NCI-H82 treated with DMSO at 0.1 percent for 48 hours (cell line): ENCODE measurements at regions not wholly inside any gene's neighbourhood (a gene's known extent, or its start where the extent isn't known, plus 50 kb on each side); places are given as distances from the start of the nearest gene placed in this dataset.
"Not testable (repeated sequence)": the region's sequence is repeated elsewhere in the genome, so short reads cannot be mapped to it uniquely, and the experiment has no call there.

Experiments used
- DNase-seq: peaks from one replicate; lab custom pipeline; 2025; ENCODE audit not compliant: unreplicated experiment; lab: John Stamatoyannopoulos, UW

DNA sequence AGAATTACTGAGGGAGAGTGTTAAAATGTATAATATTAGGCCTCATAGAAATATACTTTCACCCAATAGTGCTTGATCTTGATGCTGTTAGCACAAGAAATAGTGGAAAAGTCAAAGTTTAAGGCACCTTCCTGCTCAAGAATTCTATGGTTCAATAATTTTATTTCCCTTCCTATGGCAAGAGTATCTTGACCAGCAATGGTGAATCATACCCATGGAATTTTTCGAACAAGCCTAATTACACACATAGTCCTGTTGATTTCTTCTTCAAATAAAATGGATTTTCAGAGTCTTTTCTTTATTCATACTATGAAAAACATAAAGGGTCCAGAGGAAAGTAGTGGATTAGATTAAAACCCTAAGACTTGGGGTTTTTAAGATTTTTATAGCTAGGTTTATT lies 810.6 kb downstream of the CDH11 start:
- DNase-seq, result no peak

DNA sequence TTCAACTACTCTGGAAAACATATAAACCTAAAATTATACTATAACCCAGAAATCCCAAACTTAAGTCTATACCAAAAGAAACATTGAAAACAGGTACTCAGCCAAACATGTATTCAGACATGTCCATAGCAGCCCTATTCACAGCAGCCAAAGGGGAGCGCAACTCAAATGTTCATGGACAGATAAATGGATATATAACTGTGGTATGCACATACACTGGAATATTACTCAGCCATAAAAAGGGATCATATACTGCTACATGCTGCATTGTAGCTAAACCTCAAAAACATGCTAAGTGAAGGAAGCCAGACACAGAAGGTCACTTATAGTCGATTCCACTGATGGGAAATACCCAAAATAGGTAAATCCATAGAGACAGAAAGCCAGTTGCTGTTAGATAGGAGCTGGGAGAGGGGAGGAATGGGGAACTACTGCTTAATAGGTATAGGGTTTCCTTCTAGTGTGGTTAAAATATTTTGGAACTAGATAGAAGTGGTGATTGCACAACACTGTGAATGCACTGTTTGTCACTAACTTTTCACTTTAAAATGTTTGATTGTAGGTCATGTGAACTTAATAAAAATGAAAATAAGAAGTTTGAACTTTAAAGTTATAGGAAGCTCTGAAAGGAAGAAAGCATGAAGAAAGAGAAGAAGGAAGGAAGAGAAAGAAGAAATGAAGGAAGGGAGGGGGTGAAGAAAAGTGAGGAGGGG lies 812.3 kb downstream of the CDH11 start:
- no peak for DNase-seq

DNA sequence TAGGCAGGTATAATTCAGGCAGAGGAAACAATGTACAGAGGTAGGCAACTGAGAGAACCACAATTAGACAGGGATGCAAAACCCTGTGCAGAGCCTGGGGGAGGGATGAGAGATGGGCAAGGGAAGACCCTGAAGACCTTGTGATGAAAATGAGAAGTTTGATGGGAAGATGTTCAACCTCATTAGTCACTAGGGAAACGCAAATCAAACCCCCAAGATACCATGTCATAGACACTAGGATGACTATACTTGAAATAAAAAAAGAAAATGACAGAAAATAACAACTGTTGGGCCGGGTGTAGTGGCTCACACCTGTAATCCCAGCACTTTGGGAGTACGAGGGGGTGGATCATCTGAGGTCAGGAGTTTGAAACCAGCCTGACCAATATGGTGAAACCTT lies 813.1 kb downstream of the CDH11 start:
- no peak for DNase-seq

DNA sequence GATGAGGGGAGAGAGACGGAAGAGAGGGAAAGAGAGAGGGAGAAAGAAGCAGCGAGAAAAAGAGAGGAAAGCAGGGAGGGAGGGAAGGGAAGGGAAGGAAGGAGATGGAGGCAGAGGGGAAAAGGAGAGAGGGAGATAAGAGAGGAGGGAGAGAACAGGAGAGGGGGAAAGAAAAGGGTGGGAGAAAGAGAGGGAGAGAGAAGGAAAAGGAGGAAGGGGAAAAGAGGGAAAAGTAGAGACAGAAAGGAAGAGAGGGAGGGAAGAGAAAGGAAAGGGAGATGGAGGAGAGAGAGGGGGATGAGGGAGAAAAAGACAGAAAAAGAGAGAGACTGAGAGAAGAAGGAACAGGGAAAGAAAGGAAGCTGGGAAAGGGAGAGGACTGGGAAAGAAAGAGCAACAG lies 814.4 kb downstream of the CDH11 start:
- no peak for DNase-seq

DNA sequence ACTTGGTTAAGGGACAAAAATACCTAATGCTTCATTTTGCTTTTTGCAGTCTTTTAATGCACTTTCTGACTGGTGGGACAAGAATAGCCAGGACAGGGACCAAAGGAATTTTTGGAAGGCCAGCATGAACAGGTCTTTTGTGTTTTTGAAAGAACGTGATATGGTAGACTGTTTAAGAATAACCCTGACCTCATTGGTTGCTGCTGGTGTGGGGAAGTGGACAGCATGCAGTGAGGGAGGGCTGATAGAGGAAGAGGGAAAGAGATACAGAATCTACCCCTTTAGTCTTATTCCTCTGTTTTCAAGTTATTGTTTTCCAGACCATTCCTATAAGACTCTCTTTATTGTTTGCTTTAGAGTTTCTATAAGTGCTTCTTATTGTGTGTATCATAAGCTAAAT lies 816.2 kb downstream of the CDH11 start:
- no peak for DNase-seq

DNA sequence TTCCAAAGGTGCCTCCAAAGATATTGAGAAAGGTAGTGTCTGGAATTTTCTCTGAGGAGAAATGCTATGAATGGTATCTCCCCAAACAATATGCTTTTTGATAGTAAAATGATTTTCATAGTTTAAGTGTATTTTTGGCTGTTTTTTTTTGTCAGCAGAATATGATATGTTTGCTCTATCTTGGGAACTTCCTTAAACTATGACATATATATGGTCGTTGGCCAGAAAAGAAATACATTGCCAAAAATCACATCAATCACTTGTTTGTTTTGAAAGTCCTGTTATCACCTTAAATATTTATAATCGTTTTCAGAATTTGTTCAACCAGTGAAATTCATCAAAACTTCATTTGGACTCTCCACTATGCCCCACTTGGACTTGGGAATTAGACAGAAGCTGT lies 816.9 kb downstream of the CDH11 start:
- no peak for DNase-seq

DNA sequence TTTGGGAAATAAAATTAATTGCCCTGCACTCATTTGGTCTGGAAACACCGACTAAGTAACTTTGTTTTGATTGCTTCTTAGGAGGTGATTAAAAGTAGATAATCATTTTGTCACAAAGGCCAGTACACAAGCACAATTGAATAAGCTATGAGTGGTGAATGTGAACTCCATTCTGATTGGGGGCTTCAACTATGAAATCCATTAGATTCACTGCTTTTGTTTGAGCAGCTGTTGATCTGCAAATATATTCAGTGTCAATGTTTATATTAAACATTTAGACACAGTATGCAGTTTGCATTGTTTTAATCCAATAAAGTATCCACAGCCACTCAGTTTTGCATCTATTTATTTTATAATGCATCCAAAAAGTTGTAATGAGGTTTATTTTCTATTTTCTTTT lies 817.5 kb downstream of the CDH11 start:
- DNase-seq, result no peak

DNA sequence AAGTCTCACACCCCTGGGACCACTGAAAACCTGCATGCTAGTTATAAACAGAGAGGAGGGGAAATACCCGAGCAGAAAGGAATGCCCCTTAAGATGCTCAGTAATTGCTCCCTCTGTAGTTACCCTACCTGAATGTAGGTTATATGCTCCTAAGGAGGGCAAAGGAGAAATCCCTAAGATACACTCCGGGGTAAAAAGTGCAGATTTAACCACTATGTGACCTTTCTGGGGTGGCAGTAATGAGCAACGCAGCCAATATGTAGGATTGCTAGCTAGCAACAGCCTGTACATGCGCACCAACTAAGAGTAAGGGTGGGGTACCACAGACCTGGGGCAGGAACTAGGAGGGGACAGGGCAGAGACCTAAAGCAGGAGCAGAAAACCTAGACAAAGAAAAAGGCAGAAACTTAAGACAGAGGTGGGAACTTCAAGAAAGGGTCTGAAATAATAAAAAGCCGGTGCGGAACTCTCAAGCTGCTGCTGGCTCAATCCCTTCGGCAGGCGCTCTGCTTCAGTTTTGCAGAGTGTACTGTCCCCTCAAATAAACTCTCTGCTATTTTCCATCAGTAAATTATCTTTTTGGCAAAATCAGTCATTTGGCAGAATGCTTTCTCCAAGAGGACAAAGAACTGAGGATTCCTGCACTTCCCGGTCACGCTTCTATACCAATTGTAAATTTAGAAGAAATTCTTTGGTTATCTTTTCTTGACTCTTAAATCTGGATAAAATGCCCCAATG lies 823.8 kb downstream of the CDH11 start:
- no peak for DNase-seq

DNA sequence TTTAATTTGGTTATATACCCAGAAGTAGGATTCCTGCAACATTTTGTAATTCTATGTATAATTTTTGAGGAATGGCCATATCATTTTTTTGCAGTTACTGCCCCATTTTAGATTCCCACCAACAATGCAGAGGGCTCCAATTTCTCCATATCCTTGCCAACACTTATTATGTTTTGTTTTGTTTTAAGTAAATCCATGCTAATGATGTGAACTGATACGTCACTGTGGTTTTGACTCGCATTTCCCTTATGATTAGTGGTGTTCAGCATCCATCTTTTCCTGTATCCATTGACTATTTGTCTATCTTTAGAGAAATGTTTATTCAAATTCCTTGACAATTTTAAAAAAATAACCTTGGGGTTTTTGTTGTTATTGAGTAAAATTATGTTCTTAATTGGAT lies 826.4 kb downstream of the CDH11 start:
- DNase-seq, result no peak

DNA sequence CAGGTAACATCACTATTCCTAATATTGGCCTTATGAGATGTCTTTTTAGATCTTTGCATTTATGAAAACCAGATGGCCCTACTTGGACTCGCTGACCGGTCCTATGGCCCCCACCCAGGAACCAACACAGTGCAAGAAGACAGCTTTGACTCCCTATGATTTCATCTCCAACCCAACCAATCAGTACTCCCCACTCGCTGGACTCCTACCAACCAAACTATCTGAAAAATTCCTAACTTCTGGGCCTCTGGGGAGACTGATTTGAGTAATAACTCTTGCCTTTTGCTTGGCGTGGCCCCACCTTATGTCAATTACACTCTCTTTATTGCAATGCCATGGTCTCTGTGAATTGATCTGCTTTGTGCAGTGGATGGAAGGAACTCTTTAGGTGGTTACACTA lies 828.9 kb downstream of the CDH11 start:
- no peak for DNase-seq

DNA sequence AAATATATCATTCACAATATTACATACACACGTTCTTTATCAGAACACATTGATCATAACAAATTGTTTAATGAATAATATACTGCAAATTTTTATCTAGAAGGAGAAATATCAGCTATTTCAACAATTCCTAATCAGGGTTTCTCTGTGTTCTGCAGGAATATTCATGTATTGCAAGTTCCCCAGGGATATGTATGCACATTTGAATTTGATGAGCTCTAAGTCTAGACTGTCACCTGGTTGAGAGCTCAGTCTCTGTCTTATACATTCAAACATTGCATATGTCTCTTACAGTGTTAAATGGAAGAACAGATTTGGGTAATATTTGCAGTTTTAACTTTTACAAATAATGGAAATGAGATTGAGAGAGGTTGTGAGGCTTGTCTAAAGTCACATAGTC lies 829.7 kb downstream of the CDH11 start:
- no peak for DNase-seq

DNA sequence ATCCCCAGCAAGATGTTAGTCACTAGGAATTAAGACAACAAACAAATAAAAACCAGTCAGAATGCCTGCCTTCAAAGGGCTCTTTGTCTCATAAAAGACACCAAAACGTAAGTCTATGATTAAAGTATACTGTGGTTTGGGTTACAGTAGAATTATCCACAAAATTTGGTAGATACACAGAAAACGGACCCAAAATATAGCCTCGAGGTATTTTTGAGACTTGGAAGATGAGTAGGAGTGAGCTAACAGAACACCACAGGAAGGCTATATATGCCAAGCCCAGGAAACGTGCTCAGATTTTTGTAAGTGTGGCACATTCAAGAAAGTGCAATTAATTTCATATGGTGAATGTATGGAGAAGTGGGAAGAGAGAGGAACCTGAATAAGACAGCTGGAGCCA lies 831.4 kb downstream of the CDH11 start:
- no peak for DNase-seq

DNA sequence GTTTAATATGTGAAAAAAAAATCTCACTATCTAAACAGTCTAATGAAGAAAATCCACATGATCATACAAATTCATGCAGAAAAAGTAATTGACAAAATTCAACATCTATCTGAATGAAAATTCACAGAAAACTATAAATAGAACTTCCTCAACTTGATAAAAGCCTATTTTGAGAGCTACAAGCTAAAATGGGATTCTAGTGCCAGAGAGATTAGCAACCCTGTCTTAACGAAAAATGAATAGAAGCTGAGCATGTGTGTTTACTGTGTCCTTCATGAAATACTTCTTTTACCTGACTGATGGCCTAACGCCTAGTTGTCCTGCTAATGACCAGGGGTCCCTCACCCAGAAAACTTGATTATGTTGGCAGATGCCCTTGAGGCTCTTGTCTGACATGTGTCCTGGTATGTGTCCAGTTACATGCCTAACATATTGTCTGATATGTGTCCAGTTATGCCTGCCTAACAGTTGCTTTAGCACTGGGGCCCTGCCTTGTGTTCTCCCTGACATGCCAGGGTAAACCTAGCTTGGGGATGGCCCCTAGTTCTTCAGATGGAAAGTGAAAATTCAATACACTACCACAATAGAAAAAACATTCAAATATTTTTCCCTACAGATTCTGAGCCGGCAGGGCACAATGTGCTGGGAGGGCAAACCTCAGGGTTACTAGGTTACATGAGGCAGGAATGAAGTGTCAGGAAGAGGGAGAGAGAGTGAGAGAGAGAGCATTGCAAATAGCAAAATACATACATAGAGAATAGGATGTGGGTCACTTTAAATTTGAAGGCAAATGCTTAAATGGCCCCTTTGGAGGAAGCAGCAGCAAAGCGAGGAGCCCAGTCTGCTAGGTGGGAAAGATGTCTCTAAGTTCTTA lies 834.0 kb downstream of the CDH11 start:
- DNase-seq, result no peak

DNA sequence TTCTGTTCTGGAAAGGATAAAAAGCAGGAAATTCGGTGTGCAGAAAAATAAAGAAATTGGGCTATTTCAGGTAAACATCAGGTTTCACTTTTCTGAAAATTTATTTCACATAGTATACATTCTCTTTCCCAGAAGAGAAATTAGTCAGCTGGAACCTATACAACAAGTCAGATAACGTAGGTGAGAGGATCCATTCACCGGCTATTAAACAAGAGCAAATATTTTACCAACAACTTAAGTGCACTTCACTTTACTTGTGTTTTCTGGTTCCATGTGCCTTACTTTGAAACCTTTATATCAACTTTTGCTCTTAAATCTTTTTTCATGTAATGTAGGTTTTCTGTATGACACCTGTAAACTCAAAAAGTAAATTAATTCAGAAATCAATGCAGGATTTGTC lies 839.7 kb downstream of the CDH11 start:
- DNase-seq, result no peak

DNA sequence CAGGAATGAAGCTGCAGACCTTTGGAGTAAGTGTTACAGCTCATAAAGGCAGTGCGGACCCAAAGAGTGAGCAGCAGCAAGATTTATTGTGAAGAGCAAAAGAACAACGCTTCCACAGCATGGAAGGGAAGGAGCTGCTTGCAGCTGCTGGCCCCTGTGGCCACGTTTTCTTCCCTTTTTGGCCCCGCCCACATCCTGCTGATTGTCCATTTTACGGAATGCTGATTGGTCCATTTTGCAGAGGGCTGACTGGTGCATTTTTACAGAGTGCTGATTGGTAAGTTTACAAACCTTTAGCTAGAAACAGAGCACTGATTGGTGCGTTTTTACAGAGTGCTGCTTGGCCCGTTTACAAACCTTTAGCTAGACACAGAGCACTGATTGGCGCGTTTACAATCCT lies 841.5 kb downstream of the CDH11 start:
- DNase-seq, result no peak

DNA sequence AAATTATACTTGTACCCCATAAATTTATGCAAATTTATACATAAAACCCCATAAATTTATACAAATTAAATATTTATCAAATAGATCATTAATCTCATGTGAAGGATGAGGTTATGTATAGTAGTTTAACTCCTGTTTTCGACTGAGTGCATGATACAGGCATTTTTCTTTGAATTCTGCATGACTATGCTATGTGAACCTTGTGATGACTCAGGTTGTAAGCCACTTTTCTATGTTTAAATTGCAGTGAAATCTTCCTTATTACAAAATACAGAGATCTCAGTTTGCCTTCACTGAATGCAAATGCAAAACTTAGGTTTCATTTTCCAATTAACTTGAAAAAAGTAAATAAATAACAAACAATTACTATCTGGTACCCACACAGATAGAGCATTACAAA lies 843.7 kb downstream of the CDH11 start:
- DNase-seq, result no peak

DNA sequence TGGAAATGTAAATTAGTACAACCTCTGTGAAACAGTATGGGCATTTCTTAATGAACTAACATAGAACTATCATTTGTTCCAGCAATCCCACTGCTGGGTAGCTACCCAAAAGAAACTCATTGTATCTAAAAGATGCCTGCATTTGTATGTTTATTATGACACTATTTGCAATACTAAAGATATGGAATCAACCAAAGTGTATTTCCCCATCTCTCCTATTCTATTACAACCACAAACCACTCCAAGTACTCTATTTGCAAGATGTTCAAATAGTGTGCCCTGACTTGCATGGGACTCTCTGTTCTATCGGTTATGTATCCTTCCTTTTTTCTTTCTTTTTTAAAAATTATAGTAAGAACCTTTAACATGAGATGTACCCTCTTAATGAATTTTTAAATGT lies 845.2 kb downstream of the CDH11 start:
- no peak for DNase-seq

DNA sequence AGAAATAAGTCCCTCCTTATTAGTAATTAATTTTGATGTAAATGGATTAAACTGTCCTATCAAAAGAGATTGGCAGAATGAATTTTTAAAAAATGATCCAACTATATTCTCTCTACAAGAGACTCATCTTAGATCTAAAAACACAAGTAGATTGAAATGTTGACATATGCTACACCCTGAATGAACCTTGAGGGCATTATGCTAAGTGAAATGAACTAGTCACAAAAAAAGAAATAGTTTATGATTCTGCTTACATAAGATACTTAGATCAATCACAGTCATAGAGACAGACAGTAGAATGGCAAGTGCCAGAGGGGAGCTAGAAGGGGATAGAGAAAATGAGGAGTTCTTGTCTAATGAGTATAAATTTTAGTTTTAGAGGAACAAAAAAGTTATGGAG lies 849.8 kb downstream of the CDH11 start:
- no peak for DNase-seq

DNA sequence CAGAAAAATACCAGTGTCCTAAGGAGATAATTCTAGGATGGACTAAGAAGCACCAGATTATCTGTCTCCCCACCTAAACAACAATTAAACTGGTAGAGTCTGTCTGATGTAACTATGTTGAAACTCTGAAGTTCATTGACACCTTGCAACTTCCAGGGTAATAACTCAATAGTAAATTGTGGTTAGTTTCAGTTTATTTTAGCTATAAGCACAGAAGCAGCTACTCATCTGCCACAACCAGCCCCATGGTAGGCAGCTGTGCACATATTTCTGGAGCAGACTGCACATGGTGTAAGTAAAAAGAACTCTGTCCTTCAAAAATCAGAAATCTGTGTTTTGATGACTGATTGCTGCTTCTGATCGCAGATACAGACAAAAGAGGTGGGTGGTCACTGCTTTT lies 852.1 kb downstream of the CDH11 start:
- no peak for DNase-seq

DNA sequence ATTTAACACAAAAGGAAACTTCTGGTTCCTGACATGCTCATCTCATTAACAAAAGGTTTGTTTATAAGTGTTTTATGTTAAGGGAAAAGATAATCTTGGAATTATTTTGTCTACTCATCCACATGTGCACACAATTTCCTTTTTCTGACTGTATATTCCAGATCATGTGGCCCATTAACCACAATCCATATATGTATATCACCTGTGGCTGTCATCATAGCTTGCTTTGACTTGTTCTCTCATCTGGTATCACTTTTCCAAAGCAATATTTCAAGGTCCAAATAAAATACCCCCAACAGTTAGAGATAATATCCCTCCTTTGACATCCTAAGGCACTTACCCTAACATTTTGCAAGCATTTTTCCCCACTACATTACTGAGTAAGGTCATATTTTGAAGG lies 856.1 kb downstream of the CDH11 start:
- no peak for DNase-seq

DNA sequence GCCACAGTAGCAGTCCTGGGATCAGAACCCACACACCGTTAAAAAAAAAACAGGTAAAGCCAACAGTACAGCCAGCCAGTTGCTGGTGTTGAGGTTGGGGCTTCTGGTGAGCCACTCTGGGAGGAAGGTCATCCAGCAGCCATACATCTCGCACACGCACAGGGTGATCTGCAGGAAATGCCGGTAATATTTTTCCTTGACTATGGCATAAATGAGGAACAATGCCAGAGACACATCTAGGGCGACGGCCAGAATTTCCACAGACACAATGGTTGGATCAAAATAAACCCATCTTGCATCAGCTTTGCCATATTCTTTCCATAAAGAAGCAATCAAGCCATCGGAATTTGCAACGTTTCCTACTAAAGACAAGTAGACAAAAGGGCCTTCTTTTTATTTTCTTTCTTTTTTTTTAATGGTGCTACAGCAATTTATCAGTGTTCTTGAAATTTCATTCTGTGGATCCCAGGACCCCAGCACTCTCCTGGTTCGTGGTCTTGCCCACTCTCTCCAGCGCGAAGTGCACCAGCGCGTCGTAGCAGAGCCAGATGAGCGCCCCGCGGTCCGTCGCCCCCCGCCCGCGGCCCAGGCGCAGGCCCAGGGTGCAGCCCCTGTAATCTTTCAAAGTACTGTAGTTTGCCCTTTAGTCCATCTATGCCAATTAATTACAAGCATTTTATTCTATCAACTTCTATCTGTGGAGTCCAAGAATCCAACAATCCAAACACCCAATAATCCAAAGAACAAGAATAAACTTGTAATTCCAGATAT lies 861.0 kb downstream of the CDH11 start:
- DNase-seq, result not testable (repeated sequence)
